DOHH2 (cell line): ENCODE measurements at regions not wholly inside any gene's neighbourhood (a gene's known extent, or its start where the extent isn't known, plus 50 kb on each side); places are given as distances from the start of the nearest gene placed in this dataset.

Source experiments
- EZH2phosphoT487 ChIP-seq: fragments of 200-600 bp; sonication (generic); IDR thresholded peaks from 2 replicates; pipeline ENCODE4 v1.6.1; 2017; ENCODE audit warnings: borderline replicate concordance, mild to moderate bottlenecking, antibody characterized with exemption, low read length, moderate library complexity, mixed read lengths
- TF ChIP-seq, protein P1 (sequence below): fragments of 200-600 bp; sonication (generic); IDR thresholded peaks from one replicate; pipeline ENCODE4 v1.5.1; 2014; ENCODE audit warnings: antibody characterized with exemption, mild to moderate bottlenecking, low read depth, low read length; ENCODE audit not compliant: poor library complexity, severe bottlenecking

DNA sequence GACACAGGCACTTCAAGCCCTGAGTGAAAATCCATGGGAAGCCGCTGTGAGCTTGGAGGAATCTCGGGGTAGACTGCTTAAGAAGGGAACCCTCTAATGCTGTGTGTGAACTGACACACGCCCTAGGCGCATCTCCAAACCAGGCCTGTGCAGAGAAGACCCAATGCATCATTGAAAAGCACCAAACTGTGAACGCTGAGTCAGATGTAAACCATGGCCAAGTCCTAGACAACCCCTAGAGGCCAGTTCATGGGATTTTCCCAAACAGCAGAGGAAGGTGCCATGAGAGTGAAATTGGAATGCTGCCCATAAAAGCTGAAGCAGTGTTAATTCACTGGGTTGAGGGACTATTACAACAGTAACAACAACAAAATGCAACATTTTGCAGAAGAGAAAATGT is 296.5 kb downstream of the SMOC2 start:
- TF ChIP-seq, protein P1, sequence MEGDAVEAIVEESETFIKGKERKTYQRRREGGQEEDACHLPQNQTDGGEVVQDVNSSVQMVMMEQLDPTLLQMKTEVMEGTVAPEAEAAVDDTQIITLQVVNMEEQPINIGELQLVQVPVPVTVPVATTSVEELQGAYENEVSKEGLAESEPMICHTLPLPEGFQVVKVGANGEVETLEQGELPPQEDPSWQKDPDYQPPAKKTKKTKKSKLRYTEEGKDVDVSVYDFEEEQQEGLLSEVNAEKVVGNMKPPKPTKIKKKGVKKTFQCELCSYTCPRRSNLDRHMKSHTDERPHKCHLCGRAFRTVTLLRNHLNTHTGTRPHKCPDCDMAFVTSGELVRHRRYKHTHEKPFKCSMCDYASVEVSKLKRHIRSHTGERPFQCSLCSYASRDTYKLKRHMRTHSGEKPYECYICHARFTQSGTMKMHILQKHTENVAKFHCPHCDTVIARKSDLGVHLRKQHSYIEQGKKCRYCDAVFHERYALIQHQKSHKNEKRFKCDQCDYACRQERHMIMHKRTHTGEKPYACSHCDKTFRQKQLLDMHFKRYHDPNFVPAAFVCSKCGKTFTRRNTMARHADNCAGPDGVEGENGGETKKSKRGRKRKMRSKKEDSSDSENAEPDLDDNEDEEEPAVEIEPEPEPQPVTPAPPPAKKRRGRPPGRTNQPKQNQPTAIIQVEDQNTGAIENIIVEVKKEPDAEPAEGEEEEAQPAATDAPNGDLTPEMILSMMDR, result no peak
- no peak for TF ChIP-seq EZH2phosphoT487
